Activated T-helper 1 cell treated with anti-CD3 and anti-CD28 coated beads, Interleukin-12 subunit alpha, Interleukin-12 subunit beta, Interleukin-2, Interleukin-4 antibody, amounts not matched to agents 30 ng/mL and 10 ng/mL and 1 ng/mL, durations not matched to agents 14 hours and 24 hours and 36 hours (primary cell): ENCODE measurements at regions not wholly inside any gene's neighbourhood (a gene's known extent, or its start where the extent isn't known, plus 50 kb on each side); places are given as distances from the start of the nearest gene placed in this dataset.

Experiments used
- DNase-seq: peaks from one replicate; pipeline ENCODE4 v3.0.0; 2021; ENCODE audit warnings: low spot score
- H3K27ac Mint-ChIP-seq: one replicate; pipeline ENCODE4 v1.8.0; 2021; ENCODE audit warnings: mild to moderate bottlenecking, mixed read lengths
- H3K27me3 Mint-ChIP-seq: one replicate; pipeline ENCODE4 v1.8.0; 2022; ENCODE audit warnings: mild to moderate bottlenecking, moderate library complexity, mixed read lengths; ENCODE audit not compliant: insufficient read depth
- H3K36me3 Mint-ChIP-seq: one replicate; pipeline ENCODE4 v1.8.0; 2021; ENCODE audit warnings: low read depth, mixed read lengths
- H3K4me1 Mint-ChIP-seq: one replicate; pipeline ENCODE4 v1.8.0; 2021; ENCODE audit warnings: low read depth, mixed read lengths
- H3K4me3 Mint-ChIP-seq: one replicate; pipeline ENCODE4 v1.8.0; 2021; ENCODE audit warnings: mild to moderate bottlenecking, moderate library complexity, mixed read lengths
- H3K9me3 Mint-ChIP-seq: one replicate; pipeline ENCODE4 v1.8.0; 2021; ENCODE audit warnings: mixed read lengths
- intact Hi-C: fragments of 100-400 bp; cut with micrococcal nuclease; formaldehyde crosslinking; loops from one replicate; pipeline ENCODE4 v1.15.1; 2024

- peaks cover 8% of the 10 kb centered on the region for H3K9me3 Mint-ChIP-seq
- peaks cover 6% of the 10 kb centered on the region for H3K27me3 Mint-ChIP-seq
- intact Hi-C loops, result no loop called here
- no peaks in the 10 kb centered on the region for H3K36me3 Mint-ChIP-seq
- no peak overlapping the region for H3K27ac Mint-ChIP-seq
- H3K4me3 Mint-ChIP-seq, result no peak overlapping the region
- peak; percentile 4 for DNase-seq
- peaks cover 8% of the 10 kb centered on the region for H3K4me1 Mint-ChIP-seq
Measured at GRCh38 chr1:186511761-186512637, 51.1 kb upstream of the PDC start.
